HL-60 (cell line): ENCODE measurements at regions not wholly inside any gene's neighbourhood (a gene's known extent, or its start where the extent isn't known, plus 50 kb on each side); places are given as distances from the start of the nearest gene placed in this dataset.

ENCODE experiments used
- GABPA ChIP-seq: IDR thresholded peaks from 2 replicates; pipeline ENCODE4 v1.6.1; 2012; ENCODE audit warnings: low read depth
- POLR2AphosphoS5 ChIP-seq: IDR thresholded peaks from 2 replicates; pipeline ENCODE4 v1.6.1; 2012; ENCODE audit warnings: low read depth
- TF ChIP-seq, protein P1 (sequence below): IDR thresholded peaks from one replicate; pipeline ENCODE4 v1.5.1; 2011; ENCODE audit warnings: low read length, control low read depth, inconsistent platforms; ENCODE audit not compliant: insufficient read depth
- TF ChIP-seq, protein P2 (sequence below): IDR thresholded peaks from 2 replicates; pipeline ENCODE4 v1.6.1; 2012; ENCODE audit warnings: low read depth; ENCODE audit not compliant: insufficient replicate concordance

DNA sequence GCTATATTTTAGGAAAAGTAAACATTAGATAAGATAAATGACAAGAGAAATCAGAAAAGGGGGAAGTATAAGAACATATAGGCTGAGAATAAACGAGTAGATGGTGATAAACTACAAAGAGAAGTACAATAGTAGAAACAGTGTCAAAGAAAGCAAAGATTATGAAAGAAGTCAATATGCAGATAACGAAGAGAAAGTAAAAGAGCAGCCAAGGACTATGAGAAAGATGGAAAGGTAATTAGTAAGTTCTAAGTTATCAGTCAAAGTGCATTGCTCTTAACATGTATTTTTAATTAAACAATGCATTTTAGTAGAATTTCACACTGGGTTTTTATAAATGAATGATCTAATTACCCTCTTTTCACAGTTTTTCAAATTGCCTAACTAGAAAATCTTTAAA, 1801.3 kb upstream of the PCDH10 start:
- TF ChIP-seq POLR2AphosphoS5 (no peak), GABPA (no peak)
- TF ChIP-seq, protein P1, sequence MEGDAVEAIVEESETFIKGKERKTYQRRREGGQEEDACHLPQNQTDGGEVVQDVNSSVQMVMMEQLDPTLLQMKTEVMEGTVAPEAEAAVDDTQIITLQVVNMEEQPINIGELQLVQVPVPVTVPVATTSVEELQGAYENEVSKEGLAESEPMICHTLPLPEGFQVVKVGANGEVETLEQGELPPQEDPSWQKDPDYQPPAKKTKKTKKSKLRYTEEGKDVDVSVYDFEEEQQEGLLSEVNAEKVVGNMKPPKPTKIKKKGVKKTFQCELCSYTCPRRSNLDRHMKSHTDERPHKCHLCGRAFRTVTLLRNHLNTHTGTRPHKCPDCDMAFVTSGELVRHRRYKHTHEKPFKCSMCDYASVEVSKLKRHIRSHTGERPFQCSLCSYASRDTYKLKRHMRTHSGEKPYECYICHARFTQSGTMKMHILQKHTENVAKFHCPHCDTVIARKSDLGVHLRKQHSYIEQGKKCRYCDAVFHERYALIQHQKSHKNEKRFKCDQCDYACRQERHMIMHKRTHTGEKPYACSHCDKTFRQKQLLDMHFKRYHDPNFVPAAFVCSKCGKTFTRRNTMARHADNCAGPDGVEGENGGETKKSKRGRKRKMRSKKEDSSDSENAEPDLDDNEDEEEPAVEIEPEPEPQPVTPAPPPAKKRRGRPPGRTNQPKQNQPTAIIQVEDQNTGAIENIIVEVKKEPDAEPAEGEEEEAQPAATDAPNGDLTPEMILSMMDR: no peak
- TF ChIP-seq, protein P2, sequence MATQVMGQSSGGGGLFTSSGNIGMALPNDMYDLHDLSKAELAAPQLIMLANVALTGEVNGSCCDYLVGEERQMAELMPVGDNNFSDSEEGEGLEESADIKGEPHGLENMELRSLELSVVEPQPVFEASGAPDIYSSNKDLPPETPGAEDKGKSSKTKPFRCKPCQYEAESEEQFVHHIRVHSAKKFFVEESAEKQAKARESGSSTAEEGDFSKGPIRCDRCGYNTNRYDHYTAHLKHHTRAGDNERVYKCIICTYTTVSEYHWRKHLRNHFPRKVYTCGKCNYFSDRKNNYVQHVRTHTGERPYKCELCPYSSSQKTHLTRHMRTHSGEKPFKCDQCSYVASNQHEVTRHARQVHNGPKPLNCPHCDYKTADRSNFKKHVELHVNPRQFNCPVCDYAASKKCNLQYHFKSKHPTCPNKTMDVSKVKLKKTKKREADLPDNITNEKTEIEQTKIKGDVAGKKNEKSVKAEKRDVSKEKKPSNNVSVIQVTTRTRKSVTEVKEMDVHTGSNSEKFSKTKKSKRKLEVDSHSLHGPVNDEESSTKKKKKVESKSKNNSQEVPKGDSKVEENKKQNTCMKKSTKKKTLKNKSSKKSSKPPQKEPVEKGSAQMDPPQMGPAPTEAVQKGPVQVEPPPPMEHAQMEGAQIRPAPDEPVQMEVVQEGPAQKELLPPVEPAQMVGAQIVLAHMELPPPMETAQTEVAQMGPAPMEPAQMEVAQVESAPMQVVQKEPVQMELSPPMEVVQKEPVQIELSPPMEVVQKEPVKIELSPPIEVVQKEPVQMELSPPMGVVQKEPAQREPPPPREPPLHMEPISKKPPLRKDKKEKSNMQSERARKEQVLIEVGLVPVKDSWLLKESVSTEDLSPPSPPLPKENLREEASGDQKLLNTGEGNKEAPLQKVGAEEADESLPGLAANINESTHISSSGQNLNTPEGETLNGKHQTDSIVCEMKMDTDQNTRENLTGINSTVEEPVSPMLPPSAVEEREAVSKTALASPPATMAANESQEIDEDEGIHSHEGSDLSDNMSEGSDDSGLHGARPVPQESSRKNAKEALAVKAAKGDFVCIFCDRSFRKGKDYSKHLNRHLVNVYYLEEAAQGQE: no peak
